Neural progenitor cell (in vitro differentiated cells): ENCODE measurements at regions not wholly inside any gene's neighbourhood (a gene's known extent, or its start where the extent isn't known, plus 50 kb on each side); places are given as distances from the start of the nearest gene placed in this dataset.

Source experiments
- DNase-seq: peaks from one replicate; pipeline ENCODE4 v3.0.0-alpha.2; 2016; ENCODE audit warnings: low spot score
- H2AFZ ChIP-seq: fragments of 200-600 bp; sonication (generic); replicated peaks from 2 replicates; pipeline ENCODE4 v1.6.1; 2016; ENCODE audit warnings: antibody characterized with exemption
- H3F3A ChIP-seq: fragments of 200-600 bp; sonication (generic); 2 replicates; pipeline ENCODE4 v1.6.1; 2016; ENCODE audit warnings: antibody characterized with exemption, low read depth
- H3K27ac ChIP-seq: fragments of 200-600 bp; sonication (generic); 2 replicates; pipeline ENCODE4 v1.5.1; 2016; ENCODE audit warnings: mild to moderate bottlenecking
- H3K27me3 ChIP-seq: fragments of 200-600 bp; sonication (generic); 2 replicates; pipeline ENCODE4 v1.6.1; 2016; ENCODE audit warnings: mild to moderate bottlenecking, moderate library complexity
- H3K36me3 ChIP-seq: fragments of 200-600 bp; sonication (generic); 2 replicates; pipeline ENCODE4 v1.5.1; 2016
- H3K4me1 ChIP-seq: fragments of 200-600 bp; sonication (generic); 2 replicates; pipeline ENCODE4 v1.6.1; 2016; ENCODE audit warnings: mixed run types
- H3K4me2 ChIP-seq: fragments of 200-600 bp; sonication (generic); 2 replicates; pipeline ENCODE4 v1.6.1; 2016
- H3K4me3 ChIP-seq: fragments of 200-600 bp; sonication (generic); 2 replicates; pipeline ENCODE4 v1.5.1; 2016
- H3K79me2 ChIP-seq: fragments of 200-600 bp; sonication (generic); 2 replicates; pipeline ENCODE4 v1.6.1; 2016; ENCODE audit warnings: low read depth
- H3K9ac ChIP-seq: fragments of 200-600 bp; sonication (generic); 2 replicates; pipeline ENCODE4 v1.6.1; 2016
- H3K9me3 ChIP-seq: fragments of 200-600 bp; sonication (generic); 2 replicates; pipeline ENCODE4 v1.5.1; 2016; ENCODE audit warnings: low read depth
- H4K20me1 ChIP-seq: fragments of 200-600 bp; sonication (generic); 2 replicates; pipeline ENCODE4 v1.6.1; 2016; ENCODE audit warnings: low read depth
- H3K27ac Mint-ChIP-seq: 3 replicates; pipeline ENCODE4 v1.8.0; 2021; ENCODE audit warnings: mixed read lengths
- H3K27me3 Mint-ChIP-seq: 2 replicates; pipeline ENCODE4 v1.8.0; 2022; ENCODE audit warnings: low read depth, mild to moderate bottlenecking, inconsistent platforms, moderate library complexity, mixed read lengths; ENCODE audit not compliant: insufficient read depth
- H3K36me3 Mint-ChIP-seq: 3 replicates; pipeline ENCODE4 v1.8.0; 2021; ENCODE audit warnings: mixed read lengths
- H3K4me1 Mint-ChIP-seq: 3 replicates; pipeline ENCODE4 v1.8.0; 2021; ENCODE audit warnings: mixed read lengths
- H3K4me3 Mint-ChIP-seq: 3 replicates; pipeline ENCODE4 v1.8.0; 2021; ENCODE audit warnings: mild to moderate bottlenecking, moderate library complexity, mixed read lengths
- H3K9me3 Mint-ChIP-seq: 3 replicates; pipeline ENCODE4 v1.8.0; 2020; ENCODE audit warnings: mixed read lengths
- CTCF ChIP-seq: fragments of 200-600 bp; sonication (generic); IDR thresholded peaks from 2 replicates; pipeline ENCODE4 v1.5.1; 2017; ENCODE audit warnings: antibody characterized with exemption, mild to moderate bottlenecking
- EZH2 ChIP-seq: fragments of 200-600 bp; sonication (generic); IDR thresholded peaks from 2 replicates; pipeline ENCODE4 v1.6.1; 2017; ENCODE audit warnings: antibody characterized with exemption, mild to moderate bottlenecking, moderate library complexity
- EZH2phosphoT487 ChIP-seq: fragments of 200-600 bp; sonication (generic); IDR thresholded peaks from 2 replicates; pipeline ENCODE4 v1.6.1; 2017; ENCODE audit warnings: antibody characterized with exemption

- Mint-ChIP-seq H3K36me3 (no peaks in the 10 kb centered on the region), H3K27ac (no peak overlapping the region), H3K27me3 (no peaks in the 10 kb centered on the region), H3K4me3 (no peak overlapping the region), H3K9me3 (no peaks in the 10 kb centered on the region), H3K4me1 (no peaks in the 10 kb centered on the region)
- Histone ChIP-seq H3K4me1 (no peaks in the 10 kb centered on the region), H3K36me3 (no peaks in the 10 kb centered on the region), H2AFZ (no peak overlapping the region), H3K4me3 (no peak overlapping the region), H3K27me3 (no peaks in the 10 kb centered on the region), H3K79me2 (no peaks in the 10 kb centered on the region), H3K4me2 (no peak overlapping the region), H3K9me3 (no peaks in the 10 kb centered on the region), H4K20me1 (no peaks in the 10 kb centered on the region), H3F3A (no peaks in the 10 kb centered on the region), H3K27ac (no peak overlapping the region), H3K9ac (no peak overlapping the region)
- no peak for DNase-seq
- no peak for TF ChIP-seq CTCF
- no peak for TF ChIP-seq EZH2
- no peak for TF ChIP-seq EZH2phosphoT487
These were observed 238.8 kb upstream of the SYT10 start for GRCh38 chr12:33678221-33678964.

- H3K36me3 Mint-ChIP-seq: no peaks in the 10 kb centered on the region
- no peaks in the 10 kb centered on the region for H3K9me3 ChIP-seq
These were observed 250.9 kb upstream of the SYT10 start for GRCh38 chr12:33690562-33690961.

GRCh38 chr12:33703221-33703620 lies 263.6 kb upstream of the SYT10 start:
- no peaks in the 10 kb centered on the region for H3K36me3 Mint-ChIP-seq
- Histone ChIP-seq H3K9me3 (no peaks in the 10 kb centered on the region), H3K4me1 (no peaks in the 10 kb centered on the region), H3K9ac (no peak overlapping the region), H3F3A (no peaks in the 10 kb centered on the region), H2AFZ (no peak overlapping the region), H3K27me3 (no peaks in the 10 kb centered on the region), H3K4me2 (no peak overlapping the region), H3K27ac (no peak overlapping the region), H3K79me2 (no peaks in the 10 kb centered on the region), H4K20me1 (no peaks in the 10 kb centered on the region), H3K36me3 (no peaks in the 10 kb centered on the region), H3K4me3 (no peak overlapping the region)
- H3K27me3 Mint-ChIP-seq: no peaks in the 10 kb centered on the region
- DNase-seq: no peak
- TF ChIP-seq CTCF (no peak), EZH2 (no peak), EZH2phosphoT487 (no peak)
- no peak overlapping the region for H3K4me3 Mint-ChIP-seq
- H3K4me1 Mint-ChIP-seq: no peaks in the 10 kb centered on the region
- no peak overlapping the region for H3K27ac Mint-ChIP-seq
- H3K9me3 Mint-ChIP-seq: no peaks in the 10 kb centered on the region

More at GRCh38 chr12:33690562-33690961, 250.9 kb upstream of the SYT10 start:
- DNase-seq: no peak
- Mint-ChIP-seq H3K27me3 (no peaks in the 10 kb centered on the region), H3K4me1 (no peaks in the 10 kb centered on the region), H3K9me3 (no peaks in the 10 kb centered on the region), H3K4me3 (no peak overlapping the region), H3K27ac (no peak overlapping the region)
- no peaks in the 10 kb centered on the region for H3K4me1 ChIP-seq
- H3K4me2 ChIP-seq: no peak overlapping the region
- no peaks in the 10 kb centered on the region for H4K20me1 ChIP-seq
- H3K4me3 ChIP-seq: no peak overlapping the region
- no peak for TF ChIP-seq EZH2phosphoT487
- no peak for TF ChIP-seq CTCF
- no peak for TF ChIP-seq EZH2
- H3K79me2 ChIP-seq: no peaks in the 10 kb centered on the region
- no peaks in the 10 kb centered on the region for H3K36me3 ChIP-seq
- H3K27me3 ChIP-seq: no peaks in the 10 kb centered on the region
- no peak overlapping the region for H3K27ac ChIP-seq
- H3F3A ChIP-seq: no peaks in the 10 kb centered on the region
- H3K9ac ChIP-seq: no peak overlapping the region
- H2AFZ ChIP-seq: no peak overlapping the region
